ENCODE measurements at regions not wholly inside any gene's neighbourhood (a gene's known extent, or its start where the extent isn't known, plus 50 kb on each side); places are given as distances from the start of the nearest gene placed in this dataset.

- Histone ChIP-seq H3F3A (ENCODE audit: insufficient read depth, low read length, poor library complexity, severe bottlenecking) (no peaks in the 10 kb centered on the region), H3K79me2 (replicated peaks; ENCODE audit: insufficient read depth, low read length) (no peaks in the 10 kb centered on the region), H3K4me2 (ENCODE audit: low read length) (no peak overlapping the region), H3K9me2 (ENCODE audit: insufficient read depth, low read length) (no peaks in the 10 kb centered on the region), H3K4me3 (ENCODE audit: low read length) (no peak overlapping the region), H2AFZ (ENCODE audit: low read depth, low read length) (no peak overlapping the region), H3K36me3 (ENCODE audit: insufficient read depth, low read length) (no peaks in the 10 kb centered on the region), H3K9me3 (ENCODE audit: low read length) (no peaks in the 10 kb centered on the region), H3K27me3 (ENCODE audit: insufficient read depth, low read depth, low read length) (no peaks in the 10 kb centered on the region), H4K20me1 (ENCODE audit: insufficient read depth) (no peaks in the 10 kb centered on the region), H3K9ac (ENCODE audit: low read length) (no peak overlapping the region), H3K27ac (ENCODE audit: low read length) (no peak overlapping the region)
- TF ChIP-seq REST (IDR thresholded peaks at IDR 0.05; ENCODE audit: borderline replicate concordance) = no peak
- TF ChIP-seq TAF1 (IDR thresholded peaks at IDR 0.05; ENCODE audit: low read depth) = no peak
- TF ChIP-seq CTCF (IDR thresholded peaks at IDR 0.05; ENCODE audit: poor library complexity, severe bottlenecking) = no peak
- TF ChIP-seq EP300 (conservative IDR thresholded peaks at IDR 0.05; ENCODE audit: poor library complexity, severe bottlenecking) = no peak
- TF ChIP-seq POLR2AphosphoS5 (IDR thresholded peaks at IDR 0.05) = no peak
- TF ChIP-seq MXI1 (conservative IDR thresholded peaks at IDR 0.05; ENCODE audit: poor library complexity, severe bottlenecking) = no peak
- no peak for TF ChIP-seq EZH2 (IDR thresholded peaks at IDR 0.05; ENCODE audit: borderline replicate concordance, insufficient read depth, low read length, poor library complexity, severe bottlenecking)
- no peak for TF ChIP-seq RAD21 (conservative IDR thresholded peaks at IDR 0.05)
- TF ChIP-seq SMC3 (conservative IDR thresholded peaks at IDR 0.05; ENCODE audit: poor library complexity) = no peak
Measured at GRCh38 chr5:34480810-34481528, 175.2 kb upstream of the RAI14 start.

- H3K27me3 ChIP-seq (ENCODE audit: insufficient read depth, low read depth, low read length) = no peaks in the 10 kb centered on the region
- no peak for TF ChIP-seq TAF1 (IDR thresholded peaks at IDR 0.05; ENCODE audit: low read depth)
- TF ChIP-seq CTCF (IDR thresholded peaks at IDR 0.05; ENCODE audit: poor library complexity, severe bottlenecking) = no peak
- no peak for TF ChIP-seq POLR2AphosphoS5 (IDR thresholded peaks at IDR 0.05)
- TF ChIP-seq REST (IDR thresholded peaks at IDR 0.05; ENCODE audit: borderline replicate concordance) = no peak
- no peak for TF ChIP-seq MXI1 (conservative IDR thresholded peaks at IDR 0.05; ENCODE audit: poor library complexity, severe bottlenecking)
- no peak for TF ChIP-seq EZH2 (IDR thresholded peaks at IDR 0.05; ENCODE audit: borderline replicate concordance, insufficient read depth, low read length, poor library complexity, severe bottlenecking)
- no peak for TF ChIP-seq SMC3 (conservative IDR thresholded peaks at IDR 0.05; ENCODE audit: poor library complexity)
- TF ChIP-seq EP300 (conservative IDR thresholded peaks at IDR 0.05; ENCODE audit: poor library complexity, severe bottlenecking) = no peak
- no peak for TF ChIP-seq RAD21 (conservative IDR thresholded peaks at IDR 0.05)
- H3K27ac ChIP-seq (ENCODE audit: low read length) = no peak overlapping the region
- no peak overlapping the region for H3K4me3 ChIP-seq (ENCODE audit: low read length)
- no peak overlapping the region for H3K9ac ChIP-seq (ENCODE audit: low read length)
- H3K4me2 ChIP-seq (ENCODE audit: low read length) = no peak overlapping the region
- no peaks in the 10 kb centered on the region for H3K9me3 ChIP-seq (ENCODE audit: low read length)
- H3F3A ChIP-seq (ENCODE audit: insufficient read depth, low read length, poor library complexity, severe bottlenecking) = no peaks in the 10 kb centered on the region
- H3K36me3 ChIP-seq (ENCODE audit: insufficient read depth, low read length) = no peaks in the 10 kb centered on the region
- no peaks in the 10 kb centered on the region for H3K9me2 ChIP-seq (ENCODE audit: insufficient read depth, low read length)
- H2AFZ ChIP-seq (ENCODE audit: low read depth, low read length) = no peak overlapping the region
- H4K20me1 ChIP-seq (ENCODE audit: insufficient read depth) = no peaks in the 10 kb centered on the region
- no peaks in the 10 kb centered on the region for H3K79me2 ChIP-seq (replicated peaks; ENCODE audit: insufficient read depth, low read length)
Measured at GRCh38 chr5:34483442-34484033, 172.6 kb upstream of the RAI14 start.

All from neural cell (in vitro differentiated cells).